ENCODE measurements at regions not wholly inside any gene's neighbourhood (a gene's known extent, or its start where the extent isn't known, plus 50 kb on each side); places are given as distances from the start of the nearest gene placed in this dataset.
"Not testable (repeated sequence)": the region's sequence is repeated elsewhere in the genome, so short reads cannot be mapped to it uniquely, and the experiment has no call there.

DNA sequence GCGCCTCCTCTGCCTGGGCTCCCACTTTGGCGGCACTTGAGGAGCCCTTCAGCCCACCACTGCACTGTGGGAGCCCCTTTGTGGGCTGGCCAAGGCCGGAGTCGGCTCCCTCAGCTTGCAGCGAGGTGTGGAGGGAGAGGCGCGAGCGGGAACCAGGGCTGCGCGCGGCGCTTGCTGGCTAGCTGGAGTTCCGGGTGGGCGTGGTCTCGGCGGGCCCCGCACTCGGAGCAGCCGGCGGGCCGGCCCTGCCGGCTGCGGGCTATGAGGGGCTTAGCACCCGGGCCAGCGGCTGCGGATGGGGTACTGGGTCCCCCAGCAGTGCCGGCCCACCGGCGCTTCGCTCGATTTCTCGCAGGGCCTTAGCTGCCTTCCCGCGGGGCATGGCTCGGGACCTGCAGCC is 344.5 kb downstream of the NYAP2 start:
- not testable (repeated sequence) for DNase-seq (ENCODE audit: low read depth in 3 of 3, low spot score in 2 of 3)

- no peak for DNase-seq (ENCODE audit: low read depth in 3 of 3, low spot score in 2 of 3)
Measured at GRCh38 chr2:225742487-225742886, 343.0 kb downstream of the NYAP2 start.

DNA sequence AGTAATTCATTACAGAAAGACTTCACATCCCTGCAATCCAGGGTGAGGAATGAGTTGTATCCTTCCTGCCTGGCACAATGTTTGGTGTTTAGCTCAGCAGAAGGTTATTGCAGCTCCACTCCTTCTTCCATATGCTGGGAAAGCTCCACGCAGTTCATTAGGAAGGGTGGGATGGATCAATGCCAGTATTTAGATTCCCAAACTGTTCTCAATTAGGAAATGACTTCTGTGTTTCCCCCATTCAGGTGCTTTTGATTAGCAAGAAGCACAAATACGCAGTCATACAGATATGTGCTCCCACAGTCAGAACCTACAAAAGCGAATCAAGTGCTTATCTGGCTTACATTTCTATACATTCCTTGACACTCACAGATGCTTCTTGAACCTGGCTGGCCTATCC is 340.6 kb downstream of the NYAP2 start:
- no peak for DNase-seq (ENCODE audit: low read depth in 3 of 3, low spot score in 2 of 3)

DNA sequence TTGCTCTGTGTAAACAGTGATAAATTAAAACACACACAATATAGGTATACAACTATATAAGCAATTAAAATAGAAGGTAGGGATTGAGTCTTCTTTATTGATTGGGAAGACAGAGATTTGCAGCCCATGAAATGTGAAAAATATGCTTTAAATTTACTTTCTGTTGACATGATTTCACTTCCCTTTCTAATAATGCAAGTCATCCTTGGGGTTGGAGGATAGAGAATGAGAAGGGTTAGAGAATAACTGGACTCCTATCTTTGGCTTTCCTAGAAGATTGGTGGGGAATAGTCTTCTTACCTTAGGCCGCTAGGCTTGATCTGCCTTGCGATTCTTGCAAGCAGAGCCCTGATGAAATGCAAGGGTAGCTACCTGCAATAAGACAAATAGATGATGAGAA is 339.8 kb downstream of the NYAP2 start:
- no peak for DNase-seq (ENCODE audit: low read depth in 3 of 3, low spot score in 2 of 3)

DNA sequence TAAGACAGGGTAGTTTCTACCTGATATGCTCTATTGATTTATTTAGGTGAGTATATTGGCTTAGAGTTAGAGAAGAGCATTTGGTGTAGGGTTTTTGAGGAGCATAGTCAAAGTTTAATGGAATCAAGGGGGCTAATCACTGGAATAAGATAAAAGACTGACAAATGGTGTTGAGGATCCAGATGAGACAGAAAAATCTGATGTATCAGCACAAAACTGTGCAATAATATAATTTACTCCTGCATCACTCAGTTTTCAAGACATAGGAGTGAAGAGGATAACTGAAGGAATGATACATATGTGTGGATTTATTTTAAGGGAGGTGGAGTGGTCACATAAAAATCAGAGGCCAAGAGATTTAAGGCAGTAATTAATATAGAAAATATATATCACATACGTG is 339.2 kb downstream of the NYAP2 start:
- DNase-seq (ENCODE audit: low read depth in 3 of 3, low spot score in 2 of 3): no peak

GRCh38 chr2:225737556-225737955 is 338.0 kb downstream of the NYAP2 start:
- DNase-seq (ENCODE audit: low read depth in 3 of 3, low spot score in 2 of 3): no peak

DNA sequence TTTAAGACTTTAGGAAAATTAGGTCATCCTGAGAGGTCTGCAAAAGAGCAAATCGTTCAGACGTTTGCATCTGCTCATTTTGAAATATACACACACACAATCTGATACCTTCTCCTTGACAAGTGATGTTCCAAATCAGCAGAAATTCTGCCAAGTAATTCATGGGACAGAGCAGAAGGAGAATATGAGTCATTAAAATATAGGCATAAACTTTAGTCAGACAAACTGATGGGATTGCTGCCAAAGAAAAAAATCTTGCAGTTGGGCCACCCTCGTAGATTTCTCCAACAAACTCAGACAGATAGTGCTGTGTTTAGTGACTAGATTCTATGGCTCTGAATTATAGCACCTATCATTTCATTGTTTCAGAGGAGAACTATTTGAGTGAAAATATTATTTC is 336.3 kb downstream of the NYAP2 start:
- DNase-seq (ENCODE audit: low read depth in 3 of 3, low spot score in 2 of 3): peak in 1 of 3 donors; percentile 4

- no peak for DNase-seq (ENCODE audit: low read depth in 3 of 3, low spot score in 2 of 3)
Measured at GRCh38 chr2:225725726-225726125, 326.2 kb downstream of the NYAP2 start.
